Adrenal gland (tissue), 9 donors: ENCODE measurements at regions not wholly inside any gene's neighbourhood (a gene's known extent, or its start where the extent isn't known, plus 50 kb on each side); places are given as distances from the start of the nearest gene placed in this dataset.

Experiments used
- DNase-seq, 7 donors: peaks; one replicate each; pipeline ENCODE4 v3.0.0-alpha.2; 2019 to 2020
- H3K27ac ChIP-seq, 5 donors: fragments of 200-600 bp; sonication (generic) in 4 of 5; 1 replicate in 3 of 5; 2 replicates in 2 of 5; pipeline versions ENCODE4 v1.5.1 to v1.8.0; 2016 to 2020; ENCODE audit warnings: mild to moderate bottlenecking in 1 of 5
- H3K27me3 ChIP-seq: fragments of 200-600 bp; 2 replicates; pipeline ENCODE4 v1.8.0; 2021
- H3K36me3 ChIP-seq, 2 donors: fragments of 200-600 bp; replicated peaks in 1 of 2; 1 replicate in 1 of 2; 2 replicates in 1 of 2; pipeline versions ENCODE4 v1.5.1 to v1.8.0; 2018 to 2022
- H3K4me1 ChIP-seq, 2 donors: fragments of 200-600 bp; replicated peaks in 1 of 2; 1 replicate in 1 of 2; 2 replicates in 1 of 2; pipeline versions ENCODE4 v1.5.1 to v1.8.0; 2018 to 2021
- H3K4me3 ChIP-seq, 4 donors: fragments of 200-600 bp; sonication (generic) in 3 of 4; one replicate each; pipeline ENCODE4 v1.5.1; 2016 to 2018
- H3K9me3 ChIP-seq, 3 donors: fragments of 200-600 bp; sonication (generic) in 1 of 3; replicated peaks in 1 of 3; 1 replicate in 2 of 3; 2 replicates in 1 of 3; pipeline versions ENCODE4 v1.5.1 to v1.8.0; 2016 to 2021
- CTCF ChIP-seq, 6 experiments: fragments of 450-650 bp in 4 of 6; fragments of 200-600 bp in 2 of 6; sonication (generic) in 1 of 6; IDR thresholded peaks; 1 replicate in 5 of 6; 2 replicates in 1 of 6; pipeline versions ENCODE4 v1.5.1 to v1.8.0; 2016 to 2021; ENCODE audit warnings: antibody characterized with exemption in 6 of 6, mild to moderate bottlenecking in 2 of 6, moderate library complexity in 1 of 6
- POLR2A ChIP-seq, 2 donors: fragments of 450-650 bp; IDR thresholded peaks; one replicate each; pipeline ENCODE4 v1.6.1; 2017; ENCODE audit warnings: antibody characterized with exemption in 2 of 2, mild to moderate bottlenecking in 2 of 2, moderate library complexity in 1 of 2
- WGBS, 4 donors: extraction: QIAGEN DNeasy Blood & Tissue Kit in 2 of 4; methylation state at CpG; one replicate each; pipeline versions ENCODE4 v1.1.5 to v1.1.7; 2013 to 2017; 5-methylcytosine and 5-hydroxymethylcytosine counted together
- intact Hi-C, 2 donors: fragments of 100-400 bp; cut with DNase I; formaldehyde crosslinking; loops; one replicate each; pipeline versions ENCODE4 v1.14.1 to v1.15.0; 2022 to 2023
- donor health status: healthy with polysubstance abuse.
- donor health status: Bipolar disorder and iron deficiency.
- donor health status: DM: yes; HTN: yes; CAD: no.
- donor health status: DM: no; HTN: no; CAD: no.
- donor health status: DM: no; HTN: no; CAD: no.

GRCh38 chr13:100800283-100800875 lies 125.8 kb upstream of the TMTC4 start:
- Histone ChIP-seq H3K36me3 (no peaks in the 10 kb centered on the region), H3K4me1 (no peaks in the 10 kb centered on the region), H3K4me3 (no peak overlapping the region), H3K9me3 (no peaks in the 10 kb centered on the region), H3K27ac (no peak overlapping the region), H3K27me3 (no peaks in the 10 kb centered on the region)
- DNase-seq = no peak
- TF ChIP-seq CTCF (IDR thresholded peaks at IDR 0.05) = no peak
- TF ChIP-seq POLR2A (IDR thresholded peaks at IDR 0.05) = no peak
- 80 to 90% (median 82%) methylated on average over 8 of the region's 8 CpGs for WGBS, 4 donors
- intact Hi-C loops = no loop called here

- no peaks in the 10 kb centered on the region for H3K36me3 ChIP-seq
- intact Hi-C loops = no loop called here
- no peaks in the 10 kb centered on the region for H3K4me1 ChIP-seq
- 68 to 89% (median 77%) methylated on average over 2 of the region's 2 CpGs for WGBS, 4 donors
- H3K9me3 ChIP-seq = no peaks in the 10 kb centered on the region
- H3K4me3 ChIP-seq = no peak overlapping the region
- H3K27me3 ChIP-seq = no peaks in the 10 kb centered on the region
- H3K27ac ChIP-seq = no peak overlapping the region
- no peak for TF ChIP-seq POLR2A (IDR thresholded peaks at IDR 0.05)
- TF ChIP-seq CTCF (IDR thresholded peaks at IDR 0.05) = no peak
- no peak for DNase-seq
Measured at GRCh38 chr13:100798739-100799361, 124.3 kb upstream of the TMTC4 start.

DNA sequence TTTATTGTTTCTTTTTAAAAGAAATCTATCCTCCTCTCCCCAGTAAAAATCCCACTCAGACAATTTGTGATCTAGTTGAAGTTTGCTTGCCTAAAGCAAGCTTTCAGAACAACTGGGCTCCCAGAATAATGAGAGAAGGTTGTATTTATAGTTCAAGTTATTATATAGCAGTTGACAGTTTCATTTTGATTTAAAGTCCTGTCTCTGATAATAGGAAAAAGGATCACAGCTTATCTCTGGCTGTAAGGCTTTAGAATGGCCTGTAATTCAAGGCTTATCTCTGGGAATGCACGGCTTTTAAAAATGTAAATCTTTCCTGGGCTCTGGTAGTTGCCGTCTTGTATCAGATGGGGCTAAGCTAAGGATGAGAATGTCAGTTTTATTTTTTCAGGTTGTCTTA lies 123.3 kb upstream of the TMTC4 start:
- no peaks in the 10 kb centered on the region for H3K9me3 ChIP-seq
- DNase-seq = no peak
- H3K27ac ChIP-seq = no peak overlapping the region
- no peaks in the 10 kb centered on the region for H3K36me3 ChIP-seq
- no peak overlapping the region for H3K4me3 ChIP-seq
- H3K27me3 ChIP-seq = no peaks in the 10 kb centered on the region
- whole genome bisulfite sequencing, 4 donors = 20 to 48% (median 23%) methylated on average over 2 of the region's 2 CpGs
- H3K4me1 ChIP-seq = no peaks in the 10 kb centered on the region
- intact Hi-C loops = no loop called here
- TF ChIP-seq POLR2A (IDR thresholded peaks at IDR 0.05) = no peak

DNA sequence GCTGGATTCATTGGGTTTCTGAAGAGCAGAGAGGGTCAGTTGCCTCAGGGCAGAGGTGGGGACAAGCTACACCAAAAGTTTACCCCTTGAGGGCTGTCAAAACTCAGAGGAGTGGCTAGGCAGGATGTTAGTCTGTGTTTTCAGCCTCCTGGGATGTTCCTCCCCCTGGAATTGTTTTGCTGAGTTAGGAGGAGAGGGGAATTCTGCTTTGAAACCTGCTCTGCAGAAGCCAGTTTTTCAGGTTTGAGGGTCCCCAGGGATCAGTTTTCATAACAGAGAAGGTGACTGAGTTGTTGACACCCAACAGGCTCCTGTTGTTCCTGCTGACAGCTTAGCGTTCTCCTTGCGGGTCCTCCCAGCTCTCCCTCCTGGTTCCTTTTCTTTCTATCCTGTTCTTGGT lies 121.9 kb upstream of the TMTC4 start:
- 80 to 92% (median 89%) methylated on average over 2 of the region's 2 CpGs for WGBS, 4 donors
- DNase-seq = no peak
- Histone ChIP-seq H3K4me3 (no peak overlapping the region), H3K27ac (no peak overlapping the region), H3K36me3 (no peaks in the 10 kb centered on the region), H3K9me3 (no peaks in the 10 kb centered on the region), H3K27me3 (no peaks in the 10 kb centered on the region), H3K4me1 (no peaks in the 10 kb centered on the region)
- intact Hi-C loops = no loop called here
- TF ChIP-seq CTCF (IDR thresholded peaks at IDR 0.05) = no peak
- no peak for TF ChIP-seq POLR2A (IDR thresholded peaks at IDR 0.05)

GRCh38 chr13:100794575-100794974 lies 120.0 kb upstream of the TMTC4 start:
- no peak for TF ChIP-seq POLR2A (IDR thresholded peaks at IDR 0.05)
- no peak for TF ChIP-seq CTCF (IDR thresholded peaks at IDR 0.05)
- Histone ChIP-seq H3K4me1 (no peaks in the 10 kb centered on the region), H3K9me3 (no peaks in the 10 kb centered on the region), H3K27me3 (no peaks in the 10 kb centered on the region), H3K36me3 (no peaks in the 10 kb centered on the region), H3K4me3 (no peak overlapping the region), H3K27ac (no peak overlapping the region)
- 85 to 95% (median 89%) methylated on average over 3 of the region's 3 CpGs for WGBS, 4 donors
- no peak for DNase-seq
- intact Hi-C loops = no loop called here
